Activated CD8-positive, alpha-beta memory T cell treated with anti-CD3 and anti-CD28 coated beads, Interleukin-2, amount 10 ng/mL, durations not matched to agents 7 days and 5 days (primary cell): ENCODE measurements at regions not wholly inside any gene's neighbourhood (a gene's known extent, or its start where the extent isn't known, plus 50 kb on each side); places are given as distances from the start of the nearest gene placed in this dataset.

Source experiments
- ATAC-seq: fragments of 150-1000 bp; cut with Tn5 transposase; one replicate; pipeline ENCODE4 v1.10.0; 2021; ENCODE audit warnings: moderate library complexity
- CTCF ChIA-PET: fragments of 350-600 bp; sonication (Branson Sonifier 250); formaldehyde crosslinking; loops from one replicate; lab custom pipeline; 2021; ENCODE audit warnings: antibody characterized with exemption; lab: Charles Lee
- DNase-seq: peaks from one replicate; pipeline ENCODE4 v3.0.0-alpha.2; 2020
- H3K27ac Mint-ChIP-seq: one replicate; pipeline ENCODE4 v1.8.0; 2021; ENCODE audit warnings: mild to moderate bottlenecking, mixed read lengths
- H3K27me3 Mint-ChIP-seq: one replicate; pipeline ENCODE4 v1.8.0; 2021; ENCODE audit warnings: mixed read lengths
- H3K36me3 Mint-ChIP-seq: one replicate; pipeline ENCODE4 v1.8.0; 2021; ENCODE audit warnings: mild to moderate bottlenecking, mixed read lengths
- H3K4me1 Mint-ChIP-seq: one replicate; pipeline ENCODE4 v1.8.0; 2021; ENCODE audit warnings: mixed read lengths
- H3K4me3 Mint-ChIP-seq: one replicate; pipeline ENCODE4 v1.8.0; 2021; ENCODE audit warnings: mild to moderate bottlenecking, moderate library complexity, mixed read lengths
- H3K9me3 Mint-ChIP-seq: one replicate; pipeline ENCODE4 v1.8.0; 2022; ENCODE audit warnings: low read depth, mixed read lengths

- H3K27ac Mint-ChIP-seq: no peak overlapping the region
- CTCF ChIA-PET: no interaction called here
- DNase-seq: no peak
- H3K36me3 Mint-ChIP-seq: no peaks in the 10 kb centered on the region
- H3K27me3 Mint-ChIP-seq: no peaks in the 10 kb centered on the region
- no peaks in the 10 kb centered on the region for H3K9me3 Mint-ChIP-seq
- H3K4me1 Mint-ChIP-seq: no peaks in the 10 kb centered on the region
- no peak overlapping the region for H3K4me3 Mint-ChIP-seq
- ATAC-seq: no peak
Observed at GRCh38 chrX:148193759-148194158, 212.6 kb downstream of the FMR1NB start.

- no peaks in the 10 kb centered on the region for H3K4me1 Mint-ChIP-seq
- H3K27me3 Mint-ChIP-seq: no peaks in the 10 kb centered on the region
- no peak overlapping the region for H3K4me3 Mint-ChIP-seq
- no peak overlapping the region for H3K27ac Mint-ChIP-seq
- CTCF ChIA-PET: no interaction called here
- no peak for ATAC-seq
- no peak for DNase-seq
- H3K36me3 Mint-ChIP-seq: no peaks in the 10 kb centered on the region
- H3K9me3 Mint-ChIP-seq: no peaks in the 10 kb centered on the region
Observed at GRCh38 chrX:148203531-148203930, 222.4 kb downstream of the FMR1NB start.

- CTCF ChIA-PET: no interaction called here
- no peak for DNase-seq
- no peaks in the 10 kb centered on the region for H3K27me3 Mint-ChIP-seq
- no peak for ATAC-seq
- no peaks in the 10 kb centered on the region for H3K36me3 Mint-ChIP-seq
- H3K4me1 Mint-ChIP-seq: no peaks in the 10 kb centered on the region
- H3K9me3 Mint-ChIP-seq: no peaks in the 10 kb centered on the region
- H3K4me3 Mint-ChIP-seq: no peak overlapping the region
- no peak overlapping the region for H3K27ac Mint-ChIP-seq
Observed at GRCh38 chrX:148204195-148204594, 223.1 kb downstream of the FMR1NB start.

GRCh38 chrX:148214786-148215185 is 233.6 kb downstream of the FMR1NB start:
- CTCF ChIA-PET: no interaction called here
- Mint-ChIP-seq H3K36me3 (no peaks in the 10 kb centered on the region), H3K4me1 (no peaks in the 10 kb centered on the region), H3K27ac (no peak overlapping the region), H3K27me3 (no peaks in the 10 kb centered on the region), H3K4me3 (no peak overlapping the region), H3K9me3 (no peaks in the 10 kb centered on the region)
- DNase-seq: no peak
- no peak for ATAC-seq

GRCh38 chrX:148215726-148216125 is 234.6 kb downstream of the FMR1NB start:
- Mint-ChIP-seq H3K4me1 (no peaks in the 10 kb centered on the region), H3K4me3 (no peak overlapping the region), H3K27me3 (no peaks in the 10 kb centered on the region), H3K9me3 (no peaks in the 10 kb centered on the region), H3K27ac (no peak overlapping the region), H3K36me3 (no peaks in the 10 kb centered on the region)
- ATAC-seq (no peak), DNase-seq (no peak)
- CTCF ChIA-PET: no interaction called here

GRCh38 chrX:148223361-148223760 is 242.2 kb downstream of the FMR1NB start:
- DNase-seq: no peak
- H3K4me3 Mint-ChIP-seq: no peak overlapping the region
- CTCF ChIA-PET: no interaction called here
- no peaks in the 10 kb centered on the region for H3K36me3 Mint-ChIP-seq
- no peaks in the 10 kb centered on the region for H3K9me3 Mint-ChIP-seq
- no peaks in the 10 kb centered on the region for H3K4me1 Mint-ChIP-seq
- no peaks in the 10 kb centered on the region for H3K27me3 Mint-ChIP-seq
- ATAC-seq: no peak
- H3K27ac Mint-ChIP-seq: no peak overlapping the region

- no peaks in the 10 kb centered on the region for H3K4me1 Mint-ChIP-seq
- H3K27ac Mint-ChIP-seq: no peak overlapping the region
- H3K4me3 Mint-ChIP-seq: no peak overlapping the region
- DNase-seq: no peak
- no peaks in the 10 kb centered on the region for H3K36me3 Mint-ChIP-seq
- peaks cover 2% of the 10 kb centered on the region for H3K9me3 Mint-ChIP-seq
- H3K27me3 Mint-ChIP-seq: no peaks in the 10 kb centered on the region
- no peak for ATAC-seq
- CTCF ChIA-PET: no interaction called here
Observed at GRCh38 chrX:148228521-148228920, 247.4 kb downstream of the FMR1NB start.

- Mint-ChIP-seq H3K4me1 (no peaks in the 10 kb centered on the region), H3K36me3 (no peaks in the 10 kb centered on the region), H3K27ac (no peak overlapping the region), H3K9me3 (peaks cover 2% of the 10 kb centered on the region), H3K4me3 (no peak overlapping the region), H3K27me3 (no peaks in the 10 kb centered on the region)
- CTCF ChIA-PET: no interaction called here
- ATAC-seq: no peak
- no peak for DNase-seq
Observed at GRCh38 chrX:148229801-148230303, 248.7 kb downstream of the FMR1NB start.

GRCh38 chrX:148259990-148260389 is 240.4 kb upstream of the AFF2 start:
- Mint-ChIP-seq H3K9me3 (peaks cover 6% of the 10 kb centered on the region), H3K27ac (no peak overlapping the region), H3K4me3 (no peak overlapping the region), H3K27me3 (no peaks in the 10 kb centered on the region), H3K4me1 (no peaks in the 10 kb centered on the region), H3K36me3 (peaks cover 3% of the 10 kb centered on the region)
- CTCF ChIA-PET: no interaction called here
- ATAC-seq (no peak), DNase-seq (no peak)

- H3K4me1 Mint-ChIP-seq: peaks cover 6% of the 10 kb centered on the region
- ATAC-seq: no peak
- H3K9me3 Mint-ChIP-seq: peaks cover 6% of the 10 kb centered on the region
- no peak for DNase-seq
- no peaks in the 10 kb centered on the region for H3K27me3 Mint-ChIP-seq
- CTCF ChIA-PET: no interaction called here
- peaks cover 3% of the 10 kb centered on the region for H3K36me3 Mint-ChIP-seq
- H3K27ac Mint-ChIP-seq: no peak overlapping the region
- no peak overlapping the region for H3K4me3 Mint-ChIP-seq
Observed at GRCh38 chrX:148265829-148266228, 234.6 kb upstream of the AFF2 start.

- no peaks in the 10 kb centered on the region for H3K9me3 Mint-ChIP-seq
- H3K36me3 Mint-ChIP-seq: peaks cover under 1% of the 10 kb centered on the region
- H3K4me3 Mint-ChIP-seq: no peak overlapping the region
- no peaks in the 10 kb centered on the region for H3K27me3 Mint-ChIP-seq
- ATAC-seq (no peak), DNase-seq (no peak)
- CTCF ChIA-PET: no interaction called here
- H3K4me1 Mint-ChIP-seq: peaks cover 8% of the 10 kb centered on the region
- no peak overlapping the region for H3K27ac Mint-ChIP-seq
Observed at GRCh38 chrX:148268673-148269072, 231.7 kb upstream of the AFF2 start.

GRCh38 chrX:148269513-148269912 is 230.9 kb upstream of the AFF2 start:
- ATAC-seq (no peak), DNase-seq (no peak)
- Mint-ChIP-seq H3K9me3 (no peaks in the 10 kb centered on the region), H3K4me3 (no peak overlapping the region), H3K27ac (no peak overlapping the region), H3K4me1 (peaks cover 8% of the 10 kb centered on the region), H3K27me3 (no peaks in the 10 kb centered on the region), H3K36me3 (no peaks in the 10 kb centered on the region)
- CTCF ChIA-PET: no interaction called here

GRCh38 chrX:148270499-148270898 is 229.9 kb upstream of the AFF2 start:
- CTCF ChIA-PET: no interaction called here
- H3K36me3 Mint-ChIP-seq: no peaks in the 10 kb centered on the region
- no peak for ATAC-seq
- H3K27ac Mint-ChIP-seq: no peak overlapping the region
- no peaks in the 10 kb centered on the region for H3K9me3 Mint-ChIP-seq
- H3K4me1 Mint-ChIP-seq: peaks cover 8% of the 10 kb centered on the region
- H3K27me3 Mint-ChIP-seq: no peaks in the 10 kb centered on the region
- no peak for DNase-seq
- H3K4me3 Mint-ChIP-seq: no peak overlapping the region

- Mint-ChIP-seq H3K27ac (no peak overlapping the region), H3K9me3 (no peaks in the 10 kb centered on the region), H3K4me3 (no peak overlapping the region), H3K4me1 (peaks cover 8% of the 10 kb centered on the region), H3K27me3 (no peaks in the 10 kb centered on the region), H3K36me3 (no peaks in the 10 kb centered on the region)
- DNase-seq (no peak), ATAC-seq (no peak)
- CTCF ChIA-PET: no interaction called here
Observed at GRCh38 chrX:148271263-148271662, 229.2 kb upstream of the AFF2 start.

- DNase-seq (no peak), ATAC-seq (no peak)
- CTCF ChIA-PET: no interaction called here
- Mint-ChIP-seq H3K27me3 (no peaks in the 10 kb centered on the region), H3K27ac (no peak overlapping the region), H3K9me3 (peaks cover 2% of the 10 kb centered on the region), H3K4me1 (peaks cover 19% of the 10 kb centered on the region), H3K36me3 (peaks cover 5% of the 10 kb centered on the region), H3K4me3 (no peak overlapping the region)
Observed at GRCh38 chrX:148281920-148282319, 218.5 kb upstream of the AFF2 start.
